GM06990 (cell line): ENCODE measurements at regions not wholly inside any gene's neighbourhood (a gene's known extent, or its start where the extent isn't known, plus 50 kb on each side); places are given as distances from the start of the nearest gene placed in this dataset.

Source experiments
- DNase-seq: peaks from one replicate; pipeline ENCODE4 v3.0.0-alpha.2; 2011; ENCODE audit not compliant: insufficient read length; ENCODE audit errors: extremely low read depth
- H3K27me3 ChIP-seq: replicated peaks from 2 replicates; pipeline ENCODE4 v1.6.0; 2011; ENCODE audit warnings: low read length; ENCODE audit not compliant: control insufficient read depth, insufficient read depth
- H3K36me3 ChIP-seq: 2 replicates; pipeline ENCODE4 v1.5.1; 2011; ENCODE audit warnings: low read length; ENCODE audit not compliant: control insufficient read depth, insufficient read depth
- H3K4me3 ChIP-seq: replicated peaks from 2 replicates; pipeline ENCODE4 v1.5.1; 2011; ENCODE audit warnings: low read depth, mild to moderate bottlenecking, control low read depth, low read length
- TF ChIP-seq, protein P1 (sequence below): IDR thresholded peaks from 2 replicates; pipeline ENCODE4 v1.5.1; 2011; ENCODE audit warnings: low read length, control low read depth, mild to moderate bottlenecking, inconsistent platforms; ENCODE audit not compliant: insufficient read depth, poor library complexity, severe bottlenecking

DNA sequence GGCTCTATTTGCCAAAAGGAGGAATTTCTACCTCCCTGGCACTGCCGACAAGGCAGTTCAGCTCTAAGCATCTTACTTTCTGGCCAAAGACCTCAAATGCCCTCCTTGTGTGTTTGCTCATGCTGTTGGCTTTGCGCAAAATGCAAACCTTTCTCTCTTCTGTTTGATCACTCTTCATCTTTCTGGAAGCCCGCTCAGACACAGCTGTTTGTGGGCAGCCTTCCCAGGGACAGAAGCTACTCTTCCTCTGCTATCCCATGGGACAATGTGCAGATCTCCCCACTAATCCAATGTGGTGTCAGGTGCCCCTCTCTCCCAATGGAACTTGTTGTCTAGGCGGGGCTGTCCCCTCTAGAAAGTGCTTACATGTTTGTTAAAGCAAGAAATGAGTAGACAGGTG is 278.7 kb downstream of the CCSER2 start:
- no peak for DNase-seq
- H3K36me3 ChIP-seq: no peaks in the 10 kb centered on the region
- TF ChIP-seq, protein P1, sequence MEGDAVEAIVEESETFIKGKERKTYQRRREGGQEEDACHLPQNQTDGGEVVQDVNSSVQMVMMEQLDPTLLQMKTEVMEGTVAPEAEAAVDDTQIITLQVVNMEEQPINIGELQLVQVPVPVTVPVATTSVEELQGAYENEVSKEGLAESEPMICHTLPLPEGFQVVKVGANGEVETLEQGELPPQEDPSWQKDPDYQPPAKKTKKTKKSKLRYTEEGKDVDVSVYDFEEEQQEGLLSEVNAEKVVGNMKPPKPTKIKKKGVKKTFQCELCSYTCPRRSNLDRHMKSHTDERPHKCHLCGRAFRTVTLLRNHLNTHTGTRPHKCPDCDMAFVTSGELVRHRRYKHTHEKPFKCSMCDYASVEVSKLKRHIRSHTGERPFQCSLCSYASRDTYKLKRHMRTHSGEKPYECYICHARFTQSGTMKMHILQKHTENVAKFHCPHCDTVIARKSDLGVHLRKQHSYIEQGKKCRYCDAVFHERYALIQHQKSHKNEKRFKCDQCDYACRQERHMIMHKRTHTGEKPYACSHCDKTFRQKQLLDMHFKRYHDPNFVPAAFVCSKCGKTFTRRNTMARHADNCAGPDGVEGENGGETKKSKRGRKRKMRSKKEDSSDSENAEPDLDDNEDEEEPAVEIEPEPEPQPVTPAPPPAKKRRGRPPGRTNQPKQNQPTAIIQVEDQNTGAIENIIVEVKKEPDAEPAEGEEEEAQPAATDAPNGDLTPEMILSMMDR: no peak
- peaks cover 1% of the 10 kb centered on the region for H3K27me3 ChIP-seq
- H3K4me3 ChIP-seq: no peak overlapping the region

DNA sequence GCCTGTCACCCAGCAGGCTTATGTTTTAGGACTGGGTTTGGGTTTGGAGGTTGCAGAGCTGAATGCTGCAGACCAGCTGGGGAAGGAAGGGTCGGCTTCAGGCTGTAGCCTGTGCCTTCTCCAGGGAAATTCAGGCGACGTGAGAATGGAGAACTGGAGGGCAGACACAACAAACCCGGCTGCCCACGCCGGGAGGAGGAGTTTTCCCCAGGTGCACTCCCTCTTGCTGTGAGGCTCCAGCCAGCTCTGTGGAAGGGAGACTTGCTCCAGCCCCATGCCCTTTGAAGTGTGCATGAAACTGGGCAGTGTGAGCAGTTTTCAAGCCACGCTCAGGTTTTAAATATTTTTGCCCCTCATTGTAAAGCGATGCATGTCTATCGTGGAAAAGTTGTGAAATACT is 279.1 kb downstream of the CCSER2 start:
- no peak for DNase-seq
- no peak overlapping the region for H3K4me3 ChIP-seq
- H3K27me3 ChIP-seq: peaks cover 1% of the 10 kb centered on the region
- no peaks in the 10 kb centered on the region for H3K36me3 ChIP-seq
- TF ChIP-seq, protein P1: no peak

DNA sequence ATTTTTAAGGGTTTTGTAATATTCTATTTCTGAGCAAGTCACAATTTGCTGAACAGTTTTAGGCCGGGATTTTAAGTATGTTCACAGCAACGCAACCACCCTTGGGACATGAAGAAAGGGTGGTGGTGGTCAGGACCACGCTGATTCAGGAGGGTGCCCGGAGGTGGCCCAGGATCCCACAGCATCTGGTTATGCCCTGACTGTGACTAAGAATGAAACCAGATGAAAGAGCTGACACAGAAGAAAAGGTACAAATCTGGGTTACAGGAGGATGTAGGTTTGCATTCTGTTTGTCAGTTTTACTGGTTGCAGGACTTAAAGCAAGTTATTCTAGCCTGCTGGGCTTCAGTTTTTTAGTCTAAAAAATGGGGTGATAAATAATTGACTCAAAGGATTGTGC is 279.7 kb downstream of the CCSER2 start:
- DNase-seq: peak; percentile 12
- TF ChIP-seq, protein P1: no peak
- no peaks in the 10 kb centered on the region for H3K36me3 ChIP-seq
- H3K27me3 ChIP-seq: peaks cover 1% of the 10 kb centered on the region
- H3K4me3 ChIP-seq: no peak overlapping the region

DNA sequence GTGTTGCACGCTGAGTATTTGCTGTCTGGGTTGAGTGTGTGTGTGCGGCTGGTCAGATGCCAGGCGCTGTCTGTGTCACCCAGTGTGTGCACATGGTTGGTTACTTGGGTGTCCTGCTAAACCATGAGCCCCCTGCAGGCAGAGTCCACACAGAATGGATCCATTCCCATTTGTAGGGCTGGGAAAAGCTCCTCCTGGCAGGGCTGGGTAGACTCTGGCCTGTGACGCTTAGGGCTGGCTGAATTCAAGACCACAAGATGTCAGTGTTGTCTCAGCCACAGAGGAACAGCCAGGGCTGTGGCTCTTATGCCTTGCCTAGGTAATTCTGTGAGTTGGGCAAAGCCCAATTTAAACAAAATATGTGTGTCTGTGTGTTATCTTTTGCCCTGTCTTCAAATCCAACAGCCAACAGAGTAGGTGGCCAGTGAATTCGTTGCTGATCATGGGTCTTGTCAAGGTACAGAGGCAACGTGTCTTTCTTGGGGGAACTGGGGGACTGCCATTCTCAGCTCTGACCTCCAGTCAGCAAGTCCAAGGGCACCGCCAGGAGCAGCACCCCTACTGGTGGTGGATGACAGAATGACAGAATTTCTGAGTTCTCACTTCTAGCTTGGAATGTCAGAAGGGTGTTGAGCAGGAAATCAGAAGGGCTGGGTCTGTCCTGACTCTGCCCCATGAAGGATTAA is 285.1 kb downstream of the CCSER2 start:
- peaks cover 1% of the 10 kb centered on the region; the same call in 1 of the 2 replicates for H3K27me3 ChIP-seq
- TF ChIP-seq, protein P1: peak; percentile 38
- no peak for DNase-seq
- H3K4me3 ChIP-seq: no peak overlapping the region
- no peaks in the 10 kb centered on the region for H3K36me3 ChIP-seq

DNA sequence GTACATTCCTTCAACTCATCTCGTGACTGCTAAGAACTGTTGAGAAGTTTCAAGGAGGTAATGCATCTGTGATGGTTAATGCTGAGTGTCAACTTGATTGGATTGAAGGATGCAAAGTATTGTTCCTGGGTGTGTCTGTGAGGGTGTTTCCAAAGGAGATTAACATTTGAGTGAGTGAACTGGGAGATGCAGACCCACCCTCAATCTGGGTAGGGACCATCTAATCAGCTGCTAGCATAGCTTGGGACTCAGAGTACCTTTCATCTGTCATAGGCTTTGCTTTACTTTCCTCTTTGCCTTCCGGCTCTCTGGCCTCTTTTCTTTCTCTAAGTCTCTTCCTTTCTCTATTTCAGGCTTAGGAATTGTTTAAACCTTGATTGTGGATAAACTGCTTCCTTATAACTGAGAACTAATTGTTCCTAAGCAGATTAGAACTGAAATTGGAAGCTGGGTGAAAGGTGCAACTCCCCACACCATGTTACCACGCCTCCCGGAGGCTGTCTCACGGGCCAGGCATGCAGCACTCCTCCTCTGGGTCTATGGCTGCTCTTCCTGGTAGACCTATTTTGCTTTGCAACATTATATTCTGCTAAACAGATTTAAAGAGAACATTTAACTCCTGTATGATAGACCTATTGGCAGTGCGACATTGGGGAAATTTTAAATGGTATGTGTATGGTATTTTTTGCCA is 298.2 kb downstream of the CCSER2 start:
- DNase-seq: no peak
- Histone ChIP-seq H3K27me3 (no peaks in the 10 kb centered on the region), H3K4me3 (no peak overlapping the region), H3K36me3 (no peaks in the 10 kb centered on the region)
- TF ChIP-seq, protein P1: no peak

DNA sequence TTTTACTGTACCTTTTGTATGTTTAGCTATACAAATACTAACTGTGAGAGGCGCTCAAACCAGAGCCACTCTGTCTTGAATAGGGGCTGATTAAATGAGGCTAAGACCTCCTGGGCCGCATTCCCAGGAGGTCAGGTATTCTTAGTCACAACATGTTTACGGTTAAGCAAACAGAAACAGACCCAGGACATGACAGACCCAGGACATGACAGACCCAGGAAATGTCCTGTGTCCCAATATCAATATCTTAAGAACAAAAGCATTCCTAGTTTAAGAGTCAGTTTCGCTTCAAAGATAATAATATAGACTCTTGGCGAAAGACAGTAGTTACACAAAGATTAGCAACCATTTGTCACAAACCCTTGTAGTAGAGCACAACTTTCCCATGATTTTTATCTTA is 304.5 kb downstream of the CCSER2 start:
- H3K27me3 ChIP-seq: no peaks in the 10 kb centered on the region
- H3K4me3 ChIP-seq: no peak overlapping the region
- TF ChIP-seq, protein P1: no peak
- DNase-seq: no peak
- H3K36me3 ChIP-seq: no peaks in the 10 kb centered on the region
